Stimulated activated naive CD4-positive, alpha-beta T cell (primary cell): ENCODE measurements at regions not wholly inside any gene's neighbourhood (a gene's known extent, or its start where the extent isn't known, plus 50 kb on each side); places are given as distances from the start of the nearest gene placed in this dataset.

Experiments used
- DNase-seq, 6 experiments: peaks; one replicate each; lab custom pipeline; 2025; lab: John Stamatoyannopoulos, UW

- DNase-seq: no peak
These were observed 248.6 kb downstream of the LOXHD1 start for GRCh38 chr18:46408334-46408987.

- DNase-seq: no peak
These were observed 245.7 kb downstream of the LOXHD1 start for GRCh38 chr18:46411191-46411828.

GRCh38 chr18:46411867-46412690 is 244.9 kb downstream of the LOXHD1 start:
- no peak for DNase-seq

GRCh38 chr18:46412916-46413315 is 244.1 kb downstream of the LOXHD1 start:
- DNase-seq: no peak

GRCh38 chr18:46413684-46414083 is 243.3 kb downstream of the LOXHD1 start:
- no peak for DNase-seq

GRCh38 chr18:46414863-46415262 is 242.2 kb downstream of the LOXHD1 start:
- no peak for DNase-seq

GRCh38 chr18:46415532-46416252 is 241.3 kb downstream of the LOXHD1 start:
- no peak for DNase-seq

- no peak for DNase-seq
These were observed 240.0 kb downstream of the LOXHD1 start for GRCh38 chr18:46416706-46417638.

GRCh38 chr18:46418663-46419260 is 238.3 kb downstream of the LOXHD1 start:
- no peak for DNase-seq

GRCh38 chr18:46419391-46420141 is 237.5 kb downstream of the LOXHD1 start:
- DNase-seq: no peak

- no peak for DNase-seq
These were observed 235.0 kb downstream of the LOXHD1 start for GRCh38 chr18:46421973-46422551.

GRCh38 chr18:46422552-46423055 is 234.4 kb downstream of the LOXHD1 start:
- DNase-seq: no peak

- no peak for DNase-seq
These were observed 233.7 kb downstream of the LOXHD1 start for GRCh38 chr18:46423226-46423805.

GRCh38 chr18:46424898-46425297 is 232.1 kb downstream of the LOXHD1 start:
- no peak for DNase-seq

- DNase-seq: no peak
These were observed 231.5 kb downstream of the LOXHD1 start for GRCh38 chr18:46425511-46425910.

GRCh38 chr18:46426021-46426678 is 230.9 kb downstream of the LOXHD1 start:
- no peak for DNase-seq

- no peak for DNase-seq
These were observed 230.4 kb downstream of the LOXHD1 start for GRCh38 chr18:46426679-46427047.
